Liver (tissue), 7 donors: ENCODE measurements at regions not wholly inside any gene's neighbourhood (a gene's known extent, or its start where the extent isn't known, plus 50 kb on each side); places are given as distances from the start of the nearest gene placed in this dataset.

Experiments used
- DNase-seq: peaks from one replicate; pipeline ENCODE4 v3.0.0-alpha.2; 2017; ENCODE audit warnings: low spot score
- H3K27ac ChIP-seq, 2 donors: one replicate each; pipeline ENCODE4 v1.7.0; 2013; ENCODE audit warnings: inconsistent platforms in 2 of 2, low read length in 2 of 2, control low read depth in 1 of 2, low read depth in 1 of 2, mild to moderate bottlenecking in 1 of 2
- H3K27me3 ChIP-seq, 4 donors: one replicate each; pipeline versions ENCODE4 v1.6.1 to v1.7.0; 2013; ENCODE audit warnings: low read length in 3 of 4, inconsistent platforms in 1 of 4, mild to moderate bottlenecking in 1 of 4, moderate library complexity in 1 of 4; ENCODE audit not compliant: control insufficient read depth in 4 of 4, insufficient read depth in 4 of 4
- H3K36me3 ChIP-seq, 4 donors: one replicate each; pipeline versions ENCODE4 v1.6.1 to v1.7.0; 2013; ENCODE audit warnings: low read length in 3 of 4, mild to moderate bottlenecking in 3 of 4, low read depth in 1 of 4, moderate library complexity in 1 of 4; ENCODE audit not compliant: control insufficient read depth in 4 of 4, insufficient read depth in 3 of 4
- H3K4me1 ChIP-seq, 4 donors: one replicate each; pipeline versions ENCODE4 v1.6.1 to v1.7.0; 2013; ENCODE audit warnings: low read length in 3 of 4, mild to moderate bottlenecking in 3 of 4, moderate library complexity in 1 of 4; ENCODE audit not compliant: control insufficient read depth in 4 of 4, insufficient read depth in 4 of 4
- H3K4me3 ChIP-seq, 3 donors: one replicate each; pipeline versions ENCODE4 v1.6.1 to v1.7.0; 2013; ENCODE audit warnings: low read length in 3 of 3, control low read depth in 1 of 3, low read depth in 1 of 3, mild to moderate bottlenecking in 1 of 3
- H3K9ac ChIP-seq, 2 donors: one replicate each; pipeline ENCODE4 v1.7.0; 2013; ENCODE audit warnings: low read length in 2 of 2, mild to moderate bottlenecking in 2 of 2, moderate library complexity in 2 of 2, control low read depth in 1 of 2, low read depth in 1 of 2
- H3K9me3 ChIP-seq, 4 donors: one replicate each; pipeline versions ENCODE4 v1.6.1 to v1.7.0; 2013; ENCODE audit warnings: low read length in 3 of 4; ENCODE audit not compliant: control insufficient read depth in 4 of 4
- ATF3 ChIP-seq: IDR thresholded peaks from 2 replicates; pipeline ENCODE4 v1.6.1; 2016; ENCODE audit warnings: antibody characterized with exemption
- EGR1 ChIP-seq, 2 donors: IDR thresholded peaks; 2 replicates each; pipeline ENCODE4 v1.6.1; 2016 to 2018; ENCODE audit warnings: antibody characterized with exemption in 2 of 2, low read depth in 2 of 2
- FOXA1 ChIP-seq: IDR thresholded peaks from 2 replicates; pipeline ENCODE4 v1.6.1; 2016; ENCODE audit warnings: antibody characterized with exemption
- FOXA2 ChIP-seq: IDR thresholded peaks from 2 replicates; pipeline ENCODE4 v1.6.1; 2016; ENCODE audit warnings: antibody characterized with exemption
- GABPA ChIP-seq, 2 donors: IDR thresholded peaks in 1 of 2; conservative IDR thresholded peaks in 1 of 2; 2 replicates each; pipeline ENCODE4 v1.6.1; 2016; ENCODE audit warnings: antibody characterized with exemption in 2 of 2, mild to moderate bottlenecking in 1 of 2, moderate library complexity in 1 of 2
- HNF4A ChIP-seq, 2 donors: conservative IDR thresholded peaks; 2 replicates each; pipeline ENCODE4 v1.6.1; 2016; ENCODE audit warnings: antibody characterized with exemption in 2 of 2, mild to moderate bottlenecking in 2 of 2
- HNF4G ChIP-seq: IDR thresholded peaks from 2 replicates; pipeline ENCODE4 v1.6.1; 2016; ENCODE audit warnings: antibody characterized with exemption
- JUND ChIP-seq, 2 donors: IDR thresholded peaks; 2 replicates each; pipeline ENCODE4 v1.6.1; 2016; ENCODE audit warnings: antibody characterized with exemption in 2 of 2
- MAX ChIP-seq: IDR thresholded peaks from 2 replicates; pipeline ENCODE4 v1.6.1; 2016; ENCODE audit warnings: antibody characterized with exemption
- NR2F2 ChIP-seq: IDR thresholded peaks from 2 replicates; pipeline ENCODE4 v1.6.1; 2016; ENCODE audit warnings: antibody characterized with exemption
- RAD21 ChIP-seq, 2 donors: IDR thresholded peaks; 2 replicates each; pipeline ENCODE4 v1.6.1; 2016; ENCODE audit warnings: antibody characterized with exemption in 2 of 2, mild to moderate bottlenecking in 2 of 2
- REST ChIP-seq: IDR thresholded peaks from 2 replicates; pipeline ENCODE4 v1.6.1; 2016; ENCODE audit warnings: antibody characterized with exemption, mild to moderate bottlenecking
- RXRA ChIP-seq, 2 donors: IDR thresholded peaks; 2 replicates each; pipeline ENCODE4 v1.6.1; 2017 to 2018; ENCODE audit warnings: antibody characterized with exemption in 2 of 2, mild to moderate bottlenecking in 1 of 2
- SP1 ChIP-seq: IDR thresholded peaks from 2 replicates; pipeline ENCODE4 v1.6.1; 2018; ENCODE audit warnings: antibody characterized with exemption, mild to moderate bottlenecking
- TAF1 ChIP-seq: conservative IDR thresholded peaks from 2 replicates; pipeline ENCODE4 v1.6.1; 2016; ENCODE audit warnings: antibody characterized with exemption, mild to moderate bottlenecking
- YY1 ChIP-seq: IDR thresholded peaks from 2 replicates; pipeline ENCODE4 v1.6.1; 2016; ENCODE audit warnings: antibody characterized with exemption, mild to moderate bottlenecking
- ZBTB33 ChIP-seq: IDR thresholded peaks from 2 replicates; pipeline ENCODE4 v1.6.1; 2016; ENCODE audit warnings: antibody characterized with exemption
- WGBS: extraction: QIAGEN DNeasy Blood & Tissue Kit; methylation state at CpG from one replicate; pipeline ENCODE4 v1.1.7; 2013; 5-methylcytosine and 5-hydroxymethylcytosine counted together
- donor health status: healthy.
- donor health status: healthy.
- donor health status: healthy.
- donor health status: healthy.

- Histone ChIP-seq H3K27ac (peak overlapping the region; percentile 64 to 67), H3K9ac (peak overlapping the region in 1 of 2 donors; percentile 54), H3K4me3 (no peak overlapping the region), H3K9me3 (no peaks in the 10 kb centered on the region), H3K4me1 (peaks cover 3 to 22% (median 15%) of the 10 kb centered on the region in 4 donors), H3K36me3 (no peaks in the 10 kb centered on the region), H3K27me3 (no peaks in the 10 kb centered on the region)
- WGBS, result 46% methylated on average over 4 of the region's 4 CpGs
- no peak for DNase-seq
- TF ChIP-seq RAD21 (IDR thresholded peaks at IDR 0.05), result no peak
- no peak for TF ChIP-seq ZBTB33
- no peak for TF ChIP-seq EGR1 (IDR thresholded peaks at IDR 0.05; ENCODE audit: low read depth in 2 of 2)
- no peak for TF ChIP-seq TAF1
- no peak for TF ChIP-seq HNF4G
- no peak for TF ChIP-seq YY1
- no peak for TF ChIP-seq HNF4A (conservative IDR thresholded peaks at IDR 0.05)
- no peak for TF ChIP-seq REST
- TF ChIP-seq JUND (IDR thresholded peaks at IDR 0.05), result no peak
- no peak for TF ChIP-seq FOXA1
- TF ChIP-seq FOXA2, result no peak
- no peak for TF ChIP-seq ATF3
- TF ChIP-seq MAX, result no peak
- TF ChIP-seq RXRA (IDR thresholded peaks at IDR 0.05), result no peak
These were observed 110.4 kb downstream of the AHR start for GRCh38 chr7:17408904-17409290.

- 74% methylated on average over 3 of the region's 3 CpGs for WGBS
- no peaks in the 10 kb centered on the region for H3K27me3 ChIP-seq
- H3K4me3 ChIP-seq, result no peak overlapping the region
- H3K9me3 ChIP-seq, result no peaks in the 10 kb centered on the region
- no peak overlapping the region for H3K27ac ChIP-seq
- peaks cover 3 to 11% (median 8%) of the 10 kb centered on the region in 4 donors for H3K4me1 ChIP-seq
- DNase-seq, result no peak
- no peak overlapping the region for H3K9ac ChIP-seq
- H3K36me3 ChIP-seq, result no peaks in the 10 kb centered on the region
- TF ChIP-seq TAF1 (no peak), HNF4G (no peak), MAX (no peak), NR2F2 (no peak), FOXA2 (no peak), REST (no peak), JUND (IDR thresholded peaks at IDR 0.05) (no peak), ATF3 (no peak), ZBTB33 (no peak), EGR1 (IDR thresholded peaks at IDR 0.05; ENCODE audit: low read depth in 2 of 2) (no peak), SP1 (no peak), FOXA1 (no peak), GABPA (IDR thresholded peaks at IDR 0.05 in 1 of 2, conservative IDR thresholded peaks at IDR 0.05 in 1 of 2) (no peak)
These were observed 113.5 kb downstream of the AHR start for GRCh38 chr7:17411922-17412321.
